K562 (cell line): ENCODE measurements at regions not wholly inside any gene's neighbourhood (a gene's known extent, or its start where the extent isn't known, plus 50 kb on each side); places are given as distances from the start of the nearest gene placed in this dataset.

ENCODE experiments used
- ATAC-seq: fragments of 200-7000 bp; cut with Tn5 transposase; 3 replicates; pipeline ENCODE4 v1.9.1; 2020; ENCODE audit warnings: moderate library complexity
- BruUV-seq: library from RNA; stranded (reverse); fragments of 400-500 nt; replicated peaks from 2 replicates; lab custom pipeline; 2021; lab: Mats Ljungman, UMichigan
- CTCF ChIA-PET: fragments of 300-600 bp; formaldehyde crosslinking; extraction: SDS; loops from one replicate; lab custom pipeline; 2021; ENCODE audit warnings: low intra/inter-chr PET ratio; lab: Yijun Ruan, JAX
- POLR2A ChIA-PET: fragments of 300-600, 350-650 bp; sonication (Branson Sonifier 250); formaldehyde crosslinking; extraction: SDS; loops from one replicate; lab custom pipeline; 2021; ENCODE audit warnings: antibody characterized with exemption, inconsistent platforms; lab: Yijun Ruan, JAX
- DNase-seq, 4 experiments: peaks; one replicate each; pipeline versions ENCODE4 v3.0.0 to v3.0.0-alpha.2; 2011 to 2018; ENCODE audit warnings: low spot score in 3 of 4, mixed read lengths in 3 of 4; ENCODE audit errors: extremely low read depth in 1 of 4
- FAIRE-seq: peaks from 2 replicates; lab custom pipeline; 2011; peaks lifted over from hg19 to GRCh38; lab: Jason Lieb, UNC
- H2AFZ ChIP-seq: 2 replicates; pipeline ENCODE4 v1.6.0; 2011; ENCODE audit warnings: low read depth, low read length, control low read depth, inconsistent platforms
- H3K27ac ChIP-seq: fragments of 200-600 bp; 3 replicates; pipeline ENCODE4 v1.8.0; 2011; ENCODE audit warnings: low read depth, mild to moderate bottlenecking, control low read depth, inconsistent platforms, low read length, moderate library complexity, mixed read lengths; ENCODE audit errors: extremely low read depth
- H3K27me3 ChIP-seq, 2 experiments: fragments of 300-600 bp in 1 of 2; 2 replicates in 1 of 2; 3 replicates in 1 of 2; pipeline versions ENCODE4 v1.6.0 to v1.8.0; 2011; ENCODE audit warnings: inconsistent platforms in 2 of 2, low read length in 2 of 2, mild to moderate bottlenecking in 1 of 2, mixed read lengths in 1 of 2, moderate library complexity in 1 of 2; ENCODE audit not compliant: control insufficient read depth in 2 of 2, insufficient read depth in 2 of 2
- H3K36me3 ChIP-seq: fragments of 300-600 bp; 3 replicates; pipeline ENCODE4 v1.8.0; 2011; ENCODE audit warnings: mild to moderate bottlenecking, low read length, inconsistent platforms; ENCODE audit not compliant: control insufficient read depth, insufficient read depth
- H3K4me1 ChIP-seq, 2 experiments: fragments of 200-600 bp in 1 of 2; replicated peaks in 1 of 2; 2 replicates in 1 of 2; 3 replicates in 1 of 2; pipeline versions ENCODE4 v1.5.1 to v1.8.0; 2011; ENCODE audit warnings: inconsistent platforms in 2 of 2, low read length in 2 of 2, mild to moderate bottlenecking in 1 of 2, mixed read lengths in 1 of 2, moderate library complexity in 1 of 2; ENCODE audit not compliant: control insufficient read depth in 2 of 2, insufficient read depth in 2 of 2
- H3K4me2 ChIP-seq: 2 replicates; pipeline ENCODE4 v1.6.1; 2011; ENCODE audit warnings: low read length, control low read depth, inconsistent platforms, mixed read lengths; ENCODE audit not compliant: insufficient read depth
- H3K4me3 ChIP-seq: fragments of 200-600 bp; sonication (generic), shearing (Covaris generic); 2 replicates; pipeline ENCODE4 v1.5.1; 2016; ENCODE audit warnings: control low read depth, inconsistent platforms
- H3K79me2 ChIP-seq: fragments of 200-600 bp; 3 replicates; pipeline ENCODE4 v1.8.0; 2011; ENCODE audit warnings: low read length, inconsistent platforms; ENCODE audit not compliant: control insufficient read depth, insufficient read depth
- H3K9ac ChIP-seq, 2 experiments: 2 replicates each; pipeline versions ENCODE4 v1.6.0 to v1.6.1; 2011; ENCODE audit warnings: low read depth in 2 of 2, low read length in 2 of 2, control low read depth in 1 of 2, inconsistent platforms in 1 of 2, mild to moderate bottlenecking in 1 of 2, mixed read lengths in 1 of 2; ENCODE audit not compliant: insufficient read depth in 1 of 2
- H3K9me1 ChIP-seq: one replicate; pipeline ENCODE4 v1.6.0; 2011; ENCODE audit warnings: inconsistent platforms, mild to moderate bottlenecking, low read length, moderate library complexity; ENCODE audit not compliant: control insufficient read depth, insufficient read depth
- H3K9me3 ChIP-seq: replicated peaks from 2 replicates; pipeline ENCODE4 v1.5.1; 2011; ENCODE audit warnings: low read depth, low read length, inconsistent platforms; ENCODE audit not compliant: control insufficient read depth, insufficient read depth
- H4K20me1 ChIP-seq: replicated peaks from 2 replicates; pipeline ENCODE4 v1.6.1; 2011; ENCODE audit warnings: low read length, inconsistent platforms, mixed read lengths; ENCODE audit not compliant: control insufficient read depth, insufficient read depth
- BRF1 ChIP-seq: IDR thresholded peaks from 3 replicates; pipeline ENCODE4 v1.6.1; 2011; ENCODE audit warnings: borderline replicate concordance, mild to moderate bottlenecking; ENCODE audit not compliant: insufficient read length; ENCODE audit errors: extremely low read depth
- CEBPG ChIP-seq, 3 experiments: fragments of 200-800 bp in 1 of 3; sonication (Bioruptor generic) in 1 of 3; sonication (generic) in 1 of 3; formaldehyde crosslinking in 1 of 3; IDR thresholded peaks in 2 of 3; conservative IDR thresholded peaks in 1 of 3; 2 replicates each; pipeline versions ENCODE4 v1.6.1 to v1.8.0; 2016 to 2022; ENCODE audit warnings: missing compliant biosample characterization in 2 of 3, missing genetic modification characterization in 2 of 3, mild to moderate bottlenecking in 1 of 3, missing genetic modification reagents in 1 of 3
- ESRRB ChIP-seq: fragments of 250-450 bp; sonication (Bioruptor Pico); IDR thresholded peaks from 2 replicates; pipeline ENCODE4 v1.5.0; 2020; ENCODE audit warnings: mild to moderate bottlenecking, moderate library complexity, borderline replicate concordance
- NCOA4 ChIP-seq: fragments of 450-650 bp; IDR thresholded peaks from 2 replicates; pipeline ENCODE4 v1.6.1; 2018; ENCODE audit warnings: mild to moderate bottlenecking; ENCODE audit not compliant: partially characterized antibody
- NRF1 ChIP-seq, 2 experiments: fragments of 450-650 bp; IDR thresholded peaks in 1 of 2; conservative IDR thresholded peaks in 1 of 2; 2 replicates each; pipeline ENCODE4 v1.6.1; 2014; ENCODE audit warnings: mild to moderate bottlenecking in 2 of 2
- SAP30 ChIP-seq: fragments of 200-600 bp; sonication (generic); IDR thresholded peaks from 2 replicates; pipeline ENCODE4 v1.6.1; 2012; ENCODE audit warnings: borderline replicate concordance, low read depth, mild to moderate bottlenecking, moderate library complexity, low read length, control low read depth, inconsistent platforms; ENCODE audit not compliant: insufficient read depth, poor library complexity, severe bottlenecking
- SIRT6 ChIP-seq: IDR thresholded peaks from one replicate; pipeline ENCODE4 v1.6.1; 2012; ENCODE audit warnings: low read depth, mild to moderate bottlenecking, control low read depth, inconsistent platforms, low read length, moderate library complexity
- SMAD3 ChIP-seq: fragments of 450-650 bp; formaldehyde crosslinking; conservative IDR thresholded peaks from 2 replicates; pipeline ENCODE4 v1.4.0; 2020; ENCODE audit warnings: mild to moderate bottlenecking
- SMC3 ChIP-seq: conservative IDR thresholded peaks from 2 replicates; pipeline ENCODE4 v1.6.1; 2011; ENCODE audit warnings: low read depth, low read length, improper control_type of control experiment; ENCODE audit not compliant: insufficient read depth
- TAL1 ChIP-seq: fragments of 450-650 bp; IDR thresholded peaks from 2 replicates; pipeline ENCODE4 v1.6.1; 2016; ENCODE audit warnings: mild to moderate bottlenecking
- ZNF140 ChIP-seq: fragments of 250-450 bp; sonication (Bioruptor Pico); IDR thresholded peaks from 2 replicates; pipeline ENCODE4 v1.8.0; 2021; ENCODE audit warnings: moderate library complexity, mild to moderate bottlenecking, inconsistent platforms
- ZNF253 ChIP-seq: fragments of 250-450 bp; sonication (Bioruptor Pico); conservative IDR thresholded peaks from 2 replicates; pipeline ENCODE4 v1.6.1; 2021; ENCODE audit warnings: mild to moderate bottlenecking
- ZNF79 ChIP-seq: fragments of 250-450 bp; sonication (Bioruptor Pico); IDR thresholded peaks from 2 replicates; pipeline ENCODE4 v1.4.0; 2020; ENCODE audit warnings: low read depth, mild to moderate bottlenecking, moderate library complexity
- ZNF830 ChIP-seq: fragments of 250-450 bp; sonication (Bioruptor Pico); IDR thresholded peaks from 2 replicates; pipeline ENCODE4 v1.5.0; 2021; ENCODE audit warnings: mild to moderate bottlenecking
- WGBS: fragments of 100-300 bp; shearing (Covaris generic); methylation state at CpG from one replicate; pipeline ENCODE4 v1.1.6; 2016; ENCODE audit warnings: low coverage, mixed read lengths; ENCODE audit not compliant: insufficient coverage; ENCODE audit errors: missing lambda C conversion rate; 5-methylcytosine and 5-hydroxymethylcytosine counted together
- in situ Hi-C: fragments of 300-500 bp; cut with MboI; formaldehyde crosslinking; loops from 4 replicates; pipeline ENCODE4 v1.15.0; 2018; ENCODE audit warnings: inconsistent platforms, mixed read lengths
- intact Hi-C: fragments of 100-400 bp; cut with micrococcal nuclease; formaldehyde crosslinking; loops from 2 replicates; pipeline ENCODE4 v1.14.2; 2022
- TF ChIP-seq, protein P1 (sequence below), 2 experiments: fragments of 450-650 bp; conservative IDR thresholded peaks; 2 replicates each; pipeline ENCODE4 v1.6.1; 2017; ENCODE audit warnings: mild to moderate bottlenecking in 2 of 2, moderate library complexity in 2 of 2
- TF ChIP-seq, protein P2 (sequence below): fragments of 250-450 bp; sonication (Bioruptor Pico); IDR thresholded peaks from 2 replicates; pipeline ENCODE4 v1.4.0; 2020; ENCODE audit warnings: mild to moderate bottlenecking, moderate library complexity

DNA sequence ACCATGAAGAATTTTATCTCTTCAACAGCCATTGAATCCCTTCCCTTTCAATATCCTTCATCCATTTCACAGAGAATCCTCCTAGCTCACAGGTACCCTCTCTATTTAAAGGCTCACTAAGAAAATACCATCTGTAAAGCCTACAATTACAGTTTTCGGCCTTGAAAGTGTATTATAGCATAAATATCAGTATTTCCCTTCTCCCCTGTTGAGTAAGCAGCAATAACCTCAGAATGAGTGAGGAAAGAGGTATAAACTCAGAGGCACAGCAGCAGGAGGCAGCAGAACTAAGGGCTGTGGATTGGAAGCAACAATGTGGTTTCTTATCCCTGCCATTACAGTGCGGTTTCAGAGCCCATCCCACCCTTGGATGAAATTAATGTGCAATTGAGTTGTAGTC is 360.6 kb upstream of the ATP10A start (continued):
- no peak for TF ChIP-seq NCOA4
- no peak for TF ChIP-seq CEBPG (CRISPR knock-in tag; IDR thresholded peaks at IDR 0.05)
- no peak for TF ChIP-seq CEBPG (tag; conservative IDR thresholded peaks at IDR 0.05 in 1 of 2, IDR thresholded peaks at IDR 0.05 in 1 of 2)
- no peak for TF ChIP-seq TAL1
- TF ChIP-seq, protein P1, sequence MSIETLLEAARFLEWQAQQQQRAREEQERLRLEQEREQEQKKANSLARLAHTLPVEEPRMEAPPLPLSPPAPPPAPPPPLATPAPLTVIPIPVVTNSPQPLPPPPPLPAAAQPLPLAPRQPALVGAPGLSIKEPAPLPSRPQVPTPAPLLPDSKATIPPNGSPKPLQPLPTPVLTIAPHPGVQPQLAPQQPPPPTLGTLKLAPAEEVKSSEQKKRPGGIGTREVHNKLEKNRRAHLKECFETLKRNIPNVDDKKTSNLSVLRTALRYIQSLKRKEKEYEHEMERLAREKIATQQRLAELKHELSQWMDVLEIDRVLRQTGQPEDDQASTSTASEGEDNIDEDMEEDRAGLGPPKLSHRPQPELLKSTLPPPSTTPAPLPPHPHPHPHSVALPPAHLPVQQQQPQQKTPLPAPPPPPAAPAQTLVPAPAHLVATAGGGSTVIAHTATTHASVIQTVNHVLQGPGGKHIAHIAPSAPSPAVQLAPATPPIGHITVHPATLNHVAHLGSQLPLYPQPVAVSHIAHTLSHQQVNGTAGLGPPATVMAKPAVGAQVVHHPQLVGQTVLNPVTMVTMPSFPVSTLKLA (conservative IDR thresholded peaks at IDR 0.05): no peak
- TF ChIP-seq ZNF140 (CRISPR knock-in tag): no peak
- no peak for TF ChIP-seq ZNF253 (CRISPR knock-in tag)
- TF ChIP-seq SMC3: no peak
- TF ChIP-seq SIRT6: no peak

DNA sequence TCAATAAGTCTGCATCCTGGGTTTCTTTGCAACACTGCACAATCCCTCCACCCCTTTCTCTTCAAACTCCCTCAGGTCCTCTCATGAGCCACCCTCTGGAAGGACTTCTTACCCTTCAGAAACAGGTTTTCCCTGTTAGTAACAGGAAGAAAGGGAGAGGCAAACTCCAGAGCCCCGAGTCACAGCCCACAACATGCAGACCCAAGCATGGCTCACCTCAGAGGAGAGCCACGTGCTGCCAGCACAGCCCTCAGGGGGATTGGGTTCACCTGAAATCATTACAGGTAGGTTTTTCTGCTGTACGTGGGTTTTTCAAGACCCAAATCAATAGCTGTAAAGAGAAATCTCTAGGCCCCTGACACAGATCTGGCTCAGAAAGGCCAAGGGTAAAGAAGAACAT is 359.7 kb upstream of the ATP10A start:
- Histone ChIP-seq H3K9me1 (no peaks in the 10 kb centered on the region), H3K79me2 (no peaks in the 10 kb centered on the region), H4K20me1 (no peaks in the 10 kb centered on the region), H2AFZ (no peak overlapping the region), H3K4me1 (no peaks in the 10 kb centered on the region), H3K9me3 (no peaks in the 10 kb centered on the region), H3K27ac (no peak overlapping the region), H3K36me3 (no peaks in the 10 kb centered on the region), H3K4me2 (no peak overlapping the region), H3K9ac (no peak overlapping the region), H3K4me3 (no peak overlapping the region), H3K27me3 (no peaks in the 10 kb centered on the region)
- TF ChIP-seq, protein P2, sequence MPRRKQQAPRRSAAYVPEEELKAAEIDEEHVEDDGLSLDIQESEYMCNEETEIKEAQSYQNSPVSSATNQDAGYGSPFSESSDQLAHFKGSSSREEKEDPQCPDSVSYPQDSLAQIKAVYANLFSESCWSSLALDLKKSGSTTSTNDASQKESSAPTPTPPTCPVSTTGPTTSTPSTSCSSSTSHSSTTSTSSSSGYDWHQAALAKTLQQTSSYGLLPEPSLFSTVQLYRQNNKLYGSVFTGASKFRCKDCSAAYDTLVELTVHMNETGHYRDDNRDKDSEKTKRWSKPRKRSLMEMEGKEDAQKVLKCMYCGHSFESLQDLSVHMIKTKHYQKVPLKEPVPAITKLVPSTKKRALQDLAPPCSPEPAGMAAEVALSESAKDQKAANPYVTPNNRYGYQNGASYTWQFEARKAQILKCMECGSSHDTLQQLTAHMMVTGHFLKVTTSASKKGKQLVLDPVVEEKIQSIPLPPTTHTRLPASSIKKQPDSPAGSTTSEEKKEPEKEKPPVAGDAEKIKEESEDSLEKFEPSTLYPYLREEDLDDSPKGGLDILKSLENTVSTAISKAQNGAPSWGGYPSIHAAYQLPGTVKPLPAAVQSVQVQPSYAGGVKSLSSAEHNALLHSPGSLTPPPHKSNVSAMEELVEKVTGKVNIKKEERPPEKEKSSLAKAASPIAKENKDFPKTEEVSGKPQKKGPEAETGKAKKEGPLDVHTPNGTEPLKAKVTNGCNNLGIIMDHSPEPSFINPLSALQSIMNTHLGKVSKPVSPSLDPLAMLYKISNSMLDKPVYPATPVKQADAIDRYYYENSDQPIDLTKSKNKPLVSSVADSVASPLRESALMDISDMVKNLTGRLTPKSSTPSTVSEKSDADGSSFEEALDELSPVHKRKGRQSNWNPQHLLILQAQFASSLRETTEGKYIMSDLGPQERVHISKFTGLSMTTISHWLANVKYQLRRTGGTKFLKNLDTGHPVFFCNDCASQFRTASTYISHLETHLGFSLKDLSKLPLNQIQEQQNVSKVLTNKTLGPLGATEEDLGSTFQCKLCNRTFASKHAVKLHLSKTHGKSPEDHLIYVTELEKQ (CRISPR knock-in tag): no peak
- TF ChIP-seq SMAD3 (CRISPR knock-in tag) (no peak), BRF1 (no peak), ZNF79 (CRISPR knock-in tag) (no peak), ESRRB (CRISPR knock-in tag) (no peak), SAP30 (no peak), ZNF830 (CRISPR knock-in tag) (no peak), NRF1 (conservative IDR thresholded peaks at IDR 0.05 in 1 of 2, IDR thresholded peaks at IDR 0.05 in 1 of 2) (no peak)
- intact Hi-C loops: no loop called here
- DNase-seq (no peak), ATAC-seq (no peak), FAIRE-seq (no peak)
- BruUV-seq: no TSS peak
- ChIA-PET POLR2A (no interaction called here), CTCF (no interaction called here)
- 0% methylated on average over 3 of the region's 3 CpGs for WGBS
- in situ Hi-C loops: no loop called here
